NCI-H526 (cell line): ENCODE measurements at regions not wholly inside any gene's neighbourhood (a gene's known extent, or its start where the extent isn't known, plus 50 kb on each side); places are given as distances from the start of the nearest gene placed in this dataset.

Experiments used
- DNase-seq, 2 experiments: peaks; one replicate each; lab custom pipeline; 2025; lab: John Stamatoyannopoulos, UW

- no peak for DNase-seq
These were observed 76.0 kb downstream of the FAM124B start for GRCh38 chr2:224325941-224326340.

GRCh38 chr2:224324604-224325003 lies 77.3 kb downstream of the FAM124B start:
- DNase-seq, result no peak

- DNase-seq, result no peak
These were observed 81.2 kb downstream of the FAM124B start for GRCh38 chr2:224320660-224321059.

- DNase-seq, result peak in 1 of 2 experiments; percentile 7
These were observed 82.2 kb downstream of the FAM124B start for GRCh38 chr2:224319750-224320149.

GRCh38 chr2:224312741-224313140 lies 89.2 kb downstream of the FAM124B start:
- no peak for DNase-seq

GRCh38 chr2:224310943-224311625 lies 90.8 kb downstream of the FAM124B start:
- no peak for DNase-seq

GRCh38 chr2:224309176-224309575 lies 92.7 kb downstream of the FAM124B start:
- no peak for DNase-seq

GRCh38 chr2:224308272-224308911 lies 93.5 kb downstream of the FAM124B start:
- peak; percentile 18 to 51 for DNase-seq

- no peak for DNase-seq
These were observed 99.0 kb downstream of the FAM124B start for GRCh38 chr2:224302952-224303351.

- no peak for DNase-seq
These were observed 107.9 kb downstream of the FAM124B start for GRCh38 chr2:224293976-224294375.

- DNase-seq, result no peak
These were observed 114.4 kb downstream of the FAM124B start for GRCh38 chr2:224287531-224287930.

GRCh38 chr2:224286923-224287322 lies 115.0 kb downstream of the FAM124B start:
- no peak for DNase-seq

- DNase-seq, result peak; percentile 42 to 54
These were observed 117.6 kb downstream of the FAM124B start for GRCh38 chr2:224284134-224284946.

- no peak for DNase-seq
These were observed 118.4 kb downstream of the FAM124B start for GRCh38 chr2:224283466-224283965.

- DNase-seq, result no peak
These were observed 120.5 kb downstream of the FAM124B start for GRCh38 chr2:224281374-224281773.

GRCh38 chr2:224278531-224278930 lies 123.4 kb downstream of the FAM124B start:
- no peak for DNase-seq

- DNase-seq, result no peak
These were observed 125.7 kb downstream of the FAM124B start for GRCh38 chr2:224276251-224276650.

- no peak for DNase-seq
These were observed 129.5 kb downstream of the FAM124B start for GRCh38 chr2:224272237-224272910.

GRCh38 chr2:224271617-224272236 lies 130.2 kb downstream of the FAM124B start:
- DNase-seq, result no peak

GRCh38 chr2:224268441-224268840 lies 133.5 kb downstream of the FAM124B start:
- peak; percentile 11 to 12 for DNase-seq

- peak; percentile 17 to 39 for DNase-seq
These were observed 137.6 kb downstream of the FAM124B start for GRCh38 chr2:224264259-224264658.
